ENCODE measurements at regions not wholly inside any gene's neighbourhood (a gene's known extent, or its start where the extent isn't known, plus 50 kb on each side); places are given as distances from the start of the nearest gene placed in this dataset.

DNA sequence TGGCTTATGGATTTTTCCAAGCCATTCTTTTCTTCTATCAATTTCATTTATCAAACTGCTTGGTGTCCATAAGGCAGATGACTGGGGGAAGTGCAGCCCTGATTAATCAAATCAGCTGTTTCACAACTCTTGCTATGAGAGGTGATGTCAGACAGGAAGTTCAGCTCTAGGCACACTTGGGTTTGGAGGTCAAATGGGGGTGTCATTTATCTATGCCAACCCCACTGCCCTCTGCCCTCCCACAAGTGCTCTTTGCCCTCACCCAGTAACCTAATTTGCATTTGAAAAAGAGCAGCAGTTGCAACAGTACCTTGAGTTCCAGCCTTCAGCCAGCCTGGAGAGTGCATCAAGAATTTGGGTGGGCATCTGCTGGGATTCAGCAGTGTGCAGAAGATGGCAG is 431.3 kb upstream of the SPRED2 start:
- Histone ChIP-seq H3K27ac (replicated peaks) (no peak overlapping the region), H3K9me3 (replicated peaks) (no peaks in the 10 kb centered on the region), H3K36me3 (no peaks in the 10 kb centered on the region), H3K4me3 (no peak overlapping the region), H3K27me3 (ENCODE audit: low read depth) (peaks cover 35% of the 10 kb centered on the region), H3K4me1 (no peaks in the 10 kb centered on the region)
- TF ChIP-seq, protein P1, sequence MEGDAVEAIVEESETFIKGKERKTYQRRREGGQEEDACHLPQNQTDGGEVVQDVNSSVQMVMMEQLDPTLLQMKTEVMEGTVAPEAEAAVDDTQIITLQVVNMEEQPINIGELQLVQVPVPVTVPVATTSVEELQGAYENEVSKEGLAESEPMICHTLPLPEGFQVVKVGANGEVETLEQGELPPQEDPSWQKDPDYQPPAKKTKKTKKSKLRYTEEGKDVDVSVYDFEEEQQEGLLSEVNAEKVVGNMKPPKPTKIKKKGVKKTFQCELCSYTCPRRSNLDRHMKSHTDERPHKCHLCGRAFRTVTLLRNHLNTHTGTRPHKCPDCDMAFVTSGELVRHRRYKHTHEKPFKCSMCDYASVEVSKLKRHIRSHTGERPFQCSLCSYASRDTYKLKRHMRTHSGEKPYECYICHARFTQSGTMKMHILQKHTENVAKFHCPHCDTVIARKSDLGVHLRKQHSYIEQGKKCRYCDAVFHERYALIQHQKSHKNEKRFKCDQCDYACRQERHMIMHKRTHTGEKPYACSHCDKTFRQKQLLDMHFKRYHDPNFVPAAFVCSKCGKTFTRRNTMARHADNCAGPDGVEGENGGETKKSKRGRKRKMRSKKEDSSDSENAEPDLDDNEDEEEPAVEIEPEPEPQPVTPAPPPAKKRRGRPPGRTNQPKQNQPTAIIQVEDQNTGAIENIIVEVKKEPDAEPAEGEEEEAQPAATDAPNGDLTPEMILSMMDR (IDR thresholded peaks at IDR 0.05; ENCODE audit: borderline replicate concordance): no peak
- intact Hi-C loops (cut with micrococcal nuclease): no loop called here
- DNase-seq: no peak

DNA sequence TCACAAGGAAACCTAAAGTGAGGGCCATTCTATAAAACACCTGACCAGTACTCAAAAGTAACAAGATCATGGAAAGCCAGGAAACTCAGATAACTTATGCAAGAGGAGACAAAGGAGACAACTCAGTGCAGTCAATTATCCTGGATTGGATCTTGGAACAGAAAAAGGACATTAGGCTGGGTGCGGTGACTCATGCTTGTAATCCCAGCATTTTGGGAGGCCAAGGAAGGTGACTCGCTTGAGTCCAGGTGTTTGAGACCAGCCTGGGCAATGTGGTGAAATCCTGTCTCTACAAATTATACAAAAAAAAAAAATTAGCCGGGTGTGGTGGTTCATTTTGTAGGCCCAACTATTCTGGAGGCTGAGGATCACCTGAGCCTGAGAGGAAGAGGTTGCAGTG is 424.5 kb upstream of the SPRED2 start:
- Histone ChIP-seq H3K9me3 (replicated peaks) (no peaks in the 10 kb centered on the region), H3K27ac (replicated peaks) (no peak overlapping the region), H3K27me3 (ENCODE audit: low read depth) (no peaks in the 10 kb centered on the region), H3K4me1 (no peaks in the 10 kb centered on the region), H3K4me3 (no peak overlapping the region), H3K36me3 (no peaks in the 10 kb centered on the region)
- intact Hi-C loops (cut with micrococcal nuclease): no loop called here
- TF ChIP-seq, protein P1 (IDR thresholded peaks at IDR 0.05; ENCODE audit: borderline replicate concordance): no peak
- DNase-seq: no peak

DNA sequence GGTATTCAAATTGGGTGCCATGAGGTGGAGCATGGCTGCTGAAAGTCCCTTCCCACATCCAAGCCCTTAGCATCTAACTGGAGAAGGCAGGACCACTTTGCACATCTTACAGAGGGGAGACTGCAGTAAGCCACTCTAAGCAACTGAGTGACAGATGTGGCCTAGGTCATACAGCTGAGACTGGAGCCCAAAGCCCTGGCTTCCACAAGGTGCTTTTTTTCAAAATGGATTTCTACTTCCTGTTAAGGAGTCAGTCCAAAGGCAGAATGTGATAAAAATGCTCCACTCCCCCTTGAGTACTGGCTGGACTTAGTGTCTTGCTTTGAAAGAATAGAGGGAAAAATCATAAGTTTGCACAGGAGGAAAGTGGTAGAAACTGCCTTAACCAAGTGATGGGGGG is 424.0 kb upstream of the SPRED2 start:
- Histone ChIP-seq H3K27ac (replicated peaks) (no peak overlapping the region), H3K4me3 (no peak overlapping the region), H3K9me3 (replicated peaks) (no peaks in the 10 kb centered on the region), H3K27me3 (ENCODE audit: low read depth) (no peaks in the 10 kb centered on the region), H3K4me1 (no peaks in the 10 kb centered on the region), H3K36me3 (no peaks in the 10 kb centered on the region)
- TF ChIP-seq, protein P1 (IDR thresholded peaks at IDR 0.05; ENCODE audit: borderline replicate concordance): no peak
- intact Hi-C loops (cut with micrococcal nuclease): no loop called here
- DNase-seq: no peak

DNA sequence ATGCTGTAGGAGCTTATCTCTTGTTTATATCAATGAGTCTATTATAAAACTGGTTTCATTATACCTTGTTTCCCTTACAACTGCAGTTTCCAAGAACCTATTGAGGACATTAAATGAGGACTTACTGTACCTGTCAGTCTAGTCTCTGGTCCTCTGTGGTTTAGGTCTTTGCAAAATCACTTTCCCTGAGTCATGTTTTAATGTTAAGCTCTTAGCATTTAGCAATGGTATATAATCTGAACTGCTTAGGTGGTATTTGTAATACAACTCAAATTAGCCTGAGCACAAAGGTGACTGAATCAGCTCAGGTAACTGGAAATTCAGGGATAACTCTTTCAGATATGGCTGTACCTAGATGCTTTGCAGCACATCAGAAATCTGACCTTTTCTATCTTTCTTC is 418.3 kb upstream of the SPRED2 start:
- Histone ChIP-seq H3K27ac (replicated peaks) (no peak overlapping the region), H3K9me3 (replicated peaks) (no peaks in the 10 kb centered on the region), H3K36me3 (no peaks in the 10 kb centered on the region), H3K4me1 (no peaks in the 10 kb centered on the region), H3K27me3 (ENCODE audit: low read depth) (peaks cover 5% of the 10 kb centered on the region), H3K4me3 (no peak overlapping the region)
- TF ChIP-seq, protein P1 (IDR thresholded peaks at IDR 0.05; ENCODE audit: borderline replicate concordance): no peak
- DNase-seq: no peak
- intact Hi-C loops (cut with micrococcal nuclease): no loop called here

DNA sequence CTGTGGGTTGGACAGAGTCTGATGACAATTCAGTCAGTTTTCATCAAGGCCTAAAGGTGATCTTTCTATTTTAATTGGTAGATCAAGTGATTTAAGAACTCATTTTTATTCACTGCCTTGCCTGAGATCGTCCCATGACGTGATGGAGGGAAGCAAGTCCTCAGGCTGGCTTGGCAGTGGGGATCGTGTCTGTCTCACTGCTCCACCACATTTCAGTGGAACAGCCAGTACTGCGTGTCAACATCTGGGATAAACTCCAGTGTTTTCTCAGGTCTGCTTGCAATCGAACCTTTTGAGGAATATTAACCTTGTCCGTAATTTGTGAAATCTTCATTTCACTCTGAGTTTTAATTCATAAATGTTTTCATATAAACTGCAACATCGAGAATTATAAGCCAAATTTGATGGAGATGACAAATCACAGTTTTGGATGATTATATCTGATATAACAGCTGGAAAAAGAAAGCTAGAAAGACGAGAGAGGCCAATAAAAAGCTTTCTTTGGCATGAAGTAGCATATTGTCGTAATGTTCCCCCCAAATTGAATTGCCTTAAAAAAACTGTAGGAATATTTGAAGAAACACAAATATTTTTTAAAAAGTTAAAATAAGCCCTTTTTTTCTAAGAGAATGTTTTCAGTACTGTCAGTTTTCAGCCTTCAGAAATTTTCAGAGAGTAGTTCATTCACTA is 414.7 kb upstream of the SPRED2 start:
- Histone ChIP-seq H3K27me3 (ENCODE audit: low read depth) (peaks cover 9% of the 10 kb centered on the region), H3K27ac (replicated peaks) (no peak overlapping the region), H3K36me3 (no peaks in the 10 kb centered on the region), H3K4me3 (no peak overlapping the region), H3K9me3 (replicated peaks) (peaks cover 4% of the 10 kb centered on the region), H3K4me1 (no peaks in the 10 kb centered on the region)
- peak; percentile 18 for DNase-seq
- intact Hi-C loops (cut with micrococcal nuclease): no loop called here
- TF ChIP-seq, protein P1 (IDR thresholded peaks at IDR 0.05; ENCODE audit: borderline replicate concordance): no peak
